ENCODE measurements at regions not wholly inside any gene's neighbourhood (a gene's known extent, or its start where the extent isn't known, plus 50 kb on each side); places are given as distances from the start of the nearest gene placed in this dataset.

GRCh38 chrX:30951003-30951402, 61.9 kb upstream of the TAB3 start:
- ATAC-seq (no peak), FAIRE-seq (no peak), DNase-seq (ENCODE audit: low read depth, low spot score) (no peak)
- H3K4me2 ChIP-seq (ENCODE audit: control insufficient read depth, insufficient read depth), result no peak overlapping the region
- intact Hi-C loops (cut with micrococcal nuclease; ENCODE audit: unreplicated experiment), result no loop called here
- no peak overlapping the region for H3K4me3 ChIP-seq
- POLR2A ChIA-PET, result no interaction called here
- no peaks in the 10 kb centered on the region for H3K4me1 ChIP-seq (ENCODE audit: control insufficient read depth, insufficient read depth, low read length)
- no peaks in the 10 kb centered on the region for H3K9me3 ChIP-seq (replicated peaks; ENCODE audit: control insufficient read depth, insufficient read depth, low read length)
- H3K9ac ChIP-seq (ENCODE audit: control insufficient read depth, insufficient read depth, low read length), result no peak overlapping the region
- SMC1A ChIA-PET (ENCODE audit: uncharacterized antibody, unreplicated experiment), result no interaction called here
- no peaks in the 10 kb centered on the region for H3K36me3 ChIP-seq (ENCODE audit: control insufficient read depth in 2 of 2, insufficient read depth in 2 of 2, low read length in 1 of 2)
- no TSS peak for BruUV-seq (replicated peaks)
- RAD21 ChIA-PET (ENCODE audit: unreplicated experiment), result no interaction called here
- TF ChIP-seq, protein P1, sequence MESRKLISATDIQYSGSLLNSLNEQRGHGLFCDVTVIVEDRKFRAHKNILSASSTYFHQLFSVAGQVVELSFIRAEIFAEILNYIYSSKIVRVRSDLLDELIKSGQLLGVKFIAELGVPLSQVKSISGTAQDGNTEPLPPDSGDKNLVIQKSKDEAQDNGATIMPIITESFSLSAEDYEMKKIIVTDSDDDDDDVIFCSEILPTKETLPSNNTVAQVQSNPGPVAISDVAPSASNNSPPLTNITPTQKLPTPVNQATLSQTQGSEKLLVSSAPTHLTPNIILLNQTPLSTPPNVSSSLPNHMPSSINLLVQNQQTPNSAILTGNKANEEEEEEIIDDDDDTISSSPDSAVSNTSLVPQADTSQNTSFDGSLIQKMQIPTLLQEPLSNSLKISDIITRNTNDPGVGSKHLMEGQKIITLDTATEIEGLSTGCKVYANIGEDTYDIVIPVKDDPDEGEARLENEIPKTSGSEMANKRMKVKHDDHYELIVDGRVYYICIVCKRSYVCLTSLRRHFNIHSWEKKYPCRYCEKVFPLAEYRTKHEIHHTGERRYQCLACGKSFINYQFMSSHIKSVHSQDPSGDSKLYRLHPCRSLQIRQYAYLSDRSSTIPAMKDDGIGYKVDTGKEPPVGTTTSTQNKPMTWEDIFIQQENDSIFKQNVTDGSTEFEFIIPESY (IDR thresholded peaks at IDR 0.05), result no peak
- no peak for TF ChIP-seq HSF1 (IDR thresholded peaks at IDR 0.05; ENCODE audit: low read depth, low read length)
- TF ChIP-seq PKNOX1 (IDR thresholded peaks at IDR 0.05), result no peak
- no peak for TF ChIP-seq ZBED1 (IDR thresholded peaks at IDR 0.05; ENCODE audit: borderline replicate concordance)
- no peak for TF ChIP-seq CHD4 (IDR thresholded peaks at IDR 0.05)
- no peak for TF ChIP-seq IRF3 (IDR thresholded peaks at IDR 0.05)
- no peak for TF ChIP-seq NFYA (IDR thresholded peaks at IDR 0.05; ENCODE audit: borderline replicate concordance, low read depth, low read length)
- TF ChIP-seq CEBPB (IDR thresholded peaks at IDR 0.05; ENCODE audit: borderline replicate concordance in 1 of 2, low read depth in 2 of 2, low read length in 2 of 2), result no peak
- TF ChIP-seq SREBF1 (IDR thresholded peaks at IDR 0.05; ENCODE audit: low read length), result no peak
- no peak for TF ChIP-seq PML (IDR thresholded peaks at IDR 0.05; ENCODE audit: low read length)
- H3K27me3 ChIP-seq (replicated peaks in 1 of 2; ENCODE audit: control insufficient read depth in 2 of 2, insufficient read depth in 2 of 2, low read length in 1 of 2), result no peaks in the 10 kb centered on the region
- no peak overlapping the region for H3K27ac ChIP-seq (ENCODE audit: control insufficient read depth, insufficient read depth)
- no peaks in the 10 kb centered on the region for H4K20me1 ChIP-seq (ENCODE audit: control insufficient read depth, insufficient read depth)
- no peak overlapping the region for H2AFZ ChIP-seq (ENCODE audit: control insufficient read depth, low read depth, low read length)
- in situ Hi-C loops (cut with MboI), result no loop called here
- CTCF ChIA-PET, result interaction anchor here (1.0 kb wide), 1 partner anchor 710 kb away, joined by 3 read pairs; no protein-coding TSS in a partner anchor
- H3K79me2 ChIP-seq (ENCODE audit: control insufficient read depth, insufficient read depth, low read length), result no peaks in the 10 kb centered on the region
